Jurkat, Clone E6-1 (cell line): ENCODE measurements at regions not wholly inside any gene's neighbourhood (a gene's known extent, or its start where the extent isn't known, plus 50 kb on each side); places are given as distances from the start of the nearest gene placed in this dataset.

Experiments
- DNase-seq: peaks from one replicate; pipeline ENCODE4 v3.0.0-alpha.2; 2011; ENCODE audit warnings: low read depth, low spot score
- H3K4me3 ChIP-seq: 2 replicates; pipeline ENCODE4 v1.5.1; 2011; ENCODE audit warnings: mild to moderate bottlenecking, low read length, control low read depth, moderate library complexity

DNA sequence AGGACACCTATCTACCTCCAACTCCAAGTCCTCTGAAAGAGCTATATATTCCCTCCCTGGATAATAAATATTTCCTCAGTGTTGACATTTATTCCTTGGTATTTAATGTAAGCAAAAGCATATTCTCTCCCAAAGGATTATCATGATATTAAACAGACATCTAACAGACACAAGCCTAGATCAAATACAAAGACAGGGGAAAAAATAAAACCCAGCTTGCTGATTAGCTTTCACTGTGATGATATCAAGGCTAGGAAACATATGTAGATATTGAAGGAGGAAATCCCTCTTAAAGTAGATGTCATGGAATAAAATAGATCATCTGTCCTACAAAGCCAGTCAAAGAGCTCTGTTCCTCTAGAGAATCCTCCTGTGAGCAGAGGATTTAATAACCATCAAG is 95.2 kb downstream of the CRPPA start:
- H3K4me3 ChIP-seq = no peak overlapping the region
- DNase-seq = no peak

- no peak overlapping the region for H3K4me3 ChIP-seq
- DNase-seq = no peak
Observed at GRCh38 chr7:16323313-16323712, 98.0 kb downstream of the CRPPA start.

- no peak overlapping the region for H3K4me3 ChIP-seq
- DNase-seq = no peak
Observed at GRCh38 chr7:16320099-16320660, 101.2 kb downstream of the CRPPA start.

GRCh38 chr7:16318989-16319915 is 102.1 kb downstream of the CRPPA start:
- DNase-seq = no peak
- H3K4me3 ChIP-seq = no peak overlapping the region

- DNase-seq = no peak
- no peak overlapping the region for H3K4me3 ChIP-seq
Observed at GRCh38 chr7:16318463-16318862, 102.9 kb downstream of the CRPPA start.

GRCh38 chr7:16317406-16317805 is 103.9 kb downstream of the CRPPA start:
- H3K4me3 ChIP-seq = no peak overlapping the region
- DNase-seq = no peak

- DNase-seq = no peak
- H3K4me3 ChIP-seq = no peak overlapping the region
Observed at GRCh38 chr7:16315280-16315679, 106.1 kb downstream of the CRPPA start.

- H3K4me3 ChIP-seq = no peak overlapping the region
- DNase-seq = no peak
Observed at GRCh38 chr7:16309129-16309528, 112.2 kb downstream of the CRPPA start.

DNA sequence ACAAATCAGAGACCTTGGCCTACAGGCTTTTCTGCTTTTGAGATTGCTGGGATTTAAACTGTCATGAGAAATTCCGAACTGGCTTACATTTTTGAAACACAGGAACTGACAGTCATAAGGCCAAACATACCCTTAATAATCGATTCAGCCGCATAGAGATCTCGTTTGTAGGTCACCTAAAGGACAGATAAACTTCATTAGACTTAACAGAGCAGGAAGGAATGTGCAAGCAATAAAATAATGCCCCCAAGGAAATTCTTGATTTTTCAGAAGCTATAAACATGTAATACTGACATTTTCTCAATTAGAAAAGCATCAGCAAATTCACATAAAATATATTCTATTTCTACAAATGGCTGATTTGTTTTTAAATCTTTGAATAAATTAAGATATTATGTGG is 120.0 kb downstream of the CRPPA start:
- no peak for DNase-seq
- H3K4me3 ChIP-seq = no peak overlapping the region

DNA sequence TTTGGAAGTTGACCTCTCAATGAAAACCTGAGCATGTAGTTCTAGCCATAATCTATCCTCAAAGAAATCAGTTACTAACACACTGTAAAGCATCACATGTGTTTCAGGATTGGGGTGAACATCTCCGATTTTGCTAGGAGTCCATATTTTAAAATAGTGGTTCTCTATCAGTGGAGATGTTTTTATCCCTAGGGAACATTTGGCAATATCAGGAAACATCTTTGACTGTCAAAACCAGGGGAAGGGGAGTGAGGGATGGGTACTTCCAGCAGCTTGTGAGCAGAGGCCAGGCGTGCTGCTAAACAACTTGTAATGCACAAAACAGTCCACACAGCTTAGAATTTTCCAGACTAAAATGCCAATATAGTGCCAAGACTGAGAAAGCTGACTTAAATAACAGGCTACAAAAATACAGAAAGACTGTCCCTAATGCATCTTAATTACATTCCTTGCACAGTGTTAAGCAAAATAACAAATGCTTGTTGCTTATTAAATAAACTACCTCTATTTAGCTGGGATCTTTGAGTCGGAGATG is 120.9 kb downstream of the CRPPA start:
- H3K4me3 ChIP-seq = no peak overlapping the region
- DNase-seq = no peak

DNA sequence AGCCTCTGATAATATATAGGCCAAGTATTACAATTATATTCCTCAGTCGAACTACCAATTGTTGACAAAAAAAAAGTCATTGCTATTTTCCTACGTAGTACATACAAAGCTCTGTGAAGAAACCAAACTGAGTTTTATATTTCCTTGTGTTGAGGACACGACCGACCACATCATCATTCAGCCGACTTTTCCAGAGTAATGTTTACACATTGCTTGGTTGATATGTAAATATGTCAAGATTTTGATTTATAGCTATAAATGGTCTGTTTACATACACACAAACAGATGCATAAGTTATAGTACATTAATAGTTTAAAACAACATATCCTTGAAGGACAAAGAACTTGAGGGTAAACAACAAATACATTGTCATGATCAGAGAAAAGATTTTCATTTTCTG is 121.5 kb downstream of the CRPPA start:
- DNase-seq = no peak
- H3K4me3 ChIP-seq = no peak overlapping the region

DNA sequence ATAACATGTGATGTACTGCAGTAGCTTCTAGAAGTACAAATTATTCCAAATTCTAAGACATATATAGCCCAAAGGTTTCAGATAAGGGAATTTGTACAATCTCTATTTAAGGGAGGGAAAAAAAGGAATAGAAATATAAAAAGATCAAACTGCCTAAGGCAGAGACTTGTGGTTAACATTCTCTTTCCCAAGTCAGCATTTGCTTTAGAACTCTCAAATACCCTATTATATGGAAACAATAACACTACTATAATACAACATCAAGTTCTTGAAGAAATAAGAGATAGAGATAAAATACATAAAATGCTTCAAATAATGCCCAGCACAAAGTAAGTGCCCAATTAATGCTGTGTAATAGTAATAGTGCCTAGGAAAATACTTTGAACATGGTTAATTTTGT is 123.1 kb downstream of the CRPPA start:
- DNase-seq = no peak
- no peak overlapping the region for H3K4me3 ChIP-seq

GRCh38 chr7:16295558-16295957 is 125.8 kb downstream of the CRPPA start:
- H3K4me3 ChIP-seq = no peak overlapping the region
- no peak for DNase-seq

DNA sequence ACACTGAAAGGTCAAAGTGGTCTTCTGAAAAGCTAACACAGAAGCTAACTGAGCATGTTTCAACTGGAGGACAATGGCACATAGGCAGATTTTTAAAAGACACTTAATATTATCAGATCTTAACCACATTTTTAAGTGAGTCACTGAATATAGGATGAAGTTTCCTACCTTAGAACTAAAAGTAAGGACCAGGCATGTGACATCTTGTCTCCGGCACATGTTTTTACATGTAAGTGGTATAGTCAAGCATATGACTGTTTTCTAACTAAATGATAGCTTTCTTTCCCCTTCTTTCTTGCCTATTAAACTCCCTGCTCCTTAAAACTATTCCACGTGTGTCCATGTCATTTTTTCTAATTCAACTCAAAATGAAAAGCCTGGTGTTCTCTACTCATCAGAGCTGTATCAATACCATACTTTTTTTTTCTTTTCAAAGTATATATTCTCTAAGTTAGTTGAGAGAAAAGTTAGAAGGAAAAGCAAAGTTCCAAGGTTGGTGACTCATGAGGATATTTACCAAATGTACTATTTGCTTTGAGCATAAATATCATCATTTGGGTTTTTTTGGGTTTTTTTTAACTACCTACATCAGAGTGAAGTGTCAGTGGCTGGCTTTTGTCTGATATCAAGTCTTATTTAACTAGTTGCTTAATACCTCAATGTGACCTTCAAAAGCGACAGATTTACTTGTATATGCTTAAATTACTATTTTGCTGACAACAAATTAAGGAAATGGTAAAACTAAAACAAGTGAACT is 127.5 kb downstream of the CRPPA start:
- DNase-seq = no peak
- H3K4me3 ChIP-seq = no peak overlapping the region

DNA sequence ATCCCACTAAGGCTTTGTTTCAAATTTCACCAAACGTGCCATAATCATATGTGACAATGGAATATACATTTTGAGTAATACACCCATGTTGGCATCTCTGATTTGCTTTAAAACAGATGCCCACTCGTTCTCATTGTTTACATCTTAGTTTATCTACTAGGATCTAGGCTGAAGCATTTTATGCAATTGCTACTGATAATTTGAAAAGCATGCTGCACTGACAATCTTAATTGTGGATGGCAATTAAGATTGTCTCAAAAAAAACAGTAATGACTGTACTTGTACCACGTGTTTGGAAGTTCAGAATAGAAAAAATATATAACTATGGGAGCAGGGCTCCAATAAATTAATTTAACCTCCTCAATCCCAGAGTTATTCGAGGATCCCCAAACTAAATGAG is 136.8 kb downstream of the CRPPA start:
- H3K4me3 ChIP-seq = no peak overlapping the region
- no peak for DNase-seq

- no peak for DNase-seq
- no peak overlapping the region for H3K4me3 ChIP-seq
Observed at GRCh38 chr7:16278167-16278787, 143.1 kb downstream of the CRPPA start.

GRCh38 chr7:16271990-16272665 is 149.2 kb downstream of the CRPPA start:
- no peak for DNase-seq
- no peak overlapping the region for H3K4me3 ChIP-seq

DNA sequence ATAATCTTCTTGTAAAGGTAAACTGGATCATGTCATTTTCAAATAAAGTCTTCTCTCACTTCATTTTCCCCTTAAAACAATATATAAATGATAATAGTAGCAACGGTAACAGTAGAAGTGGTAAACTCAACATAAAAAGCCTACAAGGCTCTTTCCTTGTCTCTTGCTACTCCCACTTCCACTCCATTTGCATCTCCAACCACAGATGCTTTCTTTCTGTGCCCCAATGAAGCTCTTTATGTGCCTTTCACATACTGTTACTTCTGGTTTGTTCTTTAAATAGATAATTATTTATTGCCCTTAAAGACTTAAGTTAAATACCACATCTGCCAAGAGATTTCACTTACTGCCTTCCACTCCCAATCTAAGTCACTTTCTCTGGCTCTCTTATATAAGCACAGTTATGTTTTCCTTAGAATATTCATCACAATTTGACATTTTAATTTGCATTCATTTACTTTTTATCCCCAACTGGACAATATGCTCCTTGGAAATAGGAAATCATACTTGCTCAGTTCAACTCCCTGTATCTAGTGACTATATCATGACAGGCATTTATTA is 149.9 kb downstream of the CRPPA start:
- H3K4me3 ChIP-seq = no peak overlapping the region
- DNase-seq = no peak

DNA sequence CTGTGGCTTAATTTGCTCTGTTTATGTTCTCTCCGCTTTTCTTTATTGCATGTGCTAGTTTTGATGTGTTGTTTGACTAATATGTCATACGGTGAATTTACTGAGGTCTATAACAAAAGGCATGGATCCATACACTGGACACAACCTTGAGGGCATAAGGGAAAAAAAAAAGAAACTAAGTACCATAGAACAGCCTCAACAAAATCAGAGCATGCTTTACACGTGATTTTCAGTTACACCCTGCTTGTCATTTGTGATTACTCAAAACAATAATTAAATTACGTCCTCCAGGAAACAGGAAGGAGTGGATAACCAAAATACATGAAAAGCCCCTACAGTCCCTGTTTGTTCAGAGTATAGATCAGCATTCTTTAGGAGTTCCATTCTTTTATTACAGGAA is 150.5 kb downstream of the CRPPA start:
- H3K4me3 ChIP-seq = no peak overlapping the region
- DNase-seq = no peak
